Glutamatergic neuron (in vitro differentiated cells): ENCODE measurements at regions not wholly inside any gene's neighbourhood (a gene's known extent, or its start where the extent isn't known, plus 50 kb on each side); places are given as distances from the start of the nearest gene placed in this dataset.

ENCODE experiments used
- DNase-seq: peaks from one replicate; pipeline ENCODE4 v3.0.0; 2022
- H3K27ac Mint-ChIP-seq: one replicate; pipeline ENCODE4 v1.8.0; 2020; ENCODE audit warnings: mild to moderate bottlenecking, mixed read lengths, inconsistent platforms; ENCODE audit not compliant: unreplicated experiment
- H3K27me3 Mint-ChIP-seq: one replicate; pipeline ENCODE4 v1.8.0; 2020; ENCODE audit warnings: mild to moderate bottlenecking, moderate library complexity, mixed read lengths, inconsistent platforms; ENCODE audit not compliant: unreplicated experiment
- H3K36me3 Mint-ChIP-seq: one replicate; pipeline ENCODE4 v1.8.0; 2020; ENCODE audit warnings: mild to moderate bottlenecking, mixed read lengths, inconsistent platforms; ENCODE audit not compliant: unreplicated experiment
- H3K4me1 Mint-ChIP-seq: one replicate; pipeline ENCODE4 v1.8.0; 2020; ENCODE audit warnings: mild to moderate bottlenecking, low read depth, mixed read lengths, inconsistent platforms; ENCODE audit not compliant: unreplicated experiment
- H3K4me3 Mint-ChIP-seq: one replicate; pipeline ENCODE4 v1.8.0; 2020; ENCODE audit warnings: mild to moderate bottlenecking, mixed read lengths, inconsistent platforms; ENCODE audit not compliant: unreplicated experiment
- H3K9me3 Mint-ChIP-seq: one replicate; pipeline ENCODE4 v1.8.0; 2020; ENCODE audit warnings: mild to moderate bottlenecking, moderate library complexity, mixed read lengths, inconsistent platforms; ENCODE audit not compliant: unreplicated experiment
- CTCF ChIP-seq: fragments of 200-600 bp; sonication (generic); IDR thresholded peaks from one replicate; pipeline ENCODE4 v1.5.0; 2021; ENCODE audit not compliant: partially characterized antibody, unreplicated experiment

- Mint-ChIP-seq H3K36me3 (no peaks in the 10 kb centered on the region), H3K27ac (no peak overlapping the region), H3K4me1 (no peaks in the 10 kb centered on the region), H3K9me3 (no peaks in the 10 kb centered on the region), H3K27me3 (no peaks in the 10 kb centered on the region), H3K4me3 (no peak overlapping the region)
- no peak for TF ChIP-seq CTCF
- DNase-seq: no peak
Measured at GRCh38 chr6:113489952-113490746, 367.0 kb upstream of the MARCKS start.

DNA sequence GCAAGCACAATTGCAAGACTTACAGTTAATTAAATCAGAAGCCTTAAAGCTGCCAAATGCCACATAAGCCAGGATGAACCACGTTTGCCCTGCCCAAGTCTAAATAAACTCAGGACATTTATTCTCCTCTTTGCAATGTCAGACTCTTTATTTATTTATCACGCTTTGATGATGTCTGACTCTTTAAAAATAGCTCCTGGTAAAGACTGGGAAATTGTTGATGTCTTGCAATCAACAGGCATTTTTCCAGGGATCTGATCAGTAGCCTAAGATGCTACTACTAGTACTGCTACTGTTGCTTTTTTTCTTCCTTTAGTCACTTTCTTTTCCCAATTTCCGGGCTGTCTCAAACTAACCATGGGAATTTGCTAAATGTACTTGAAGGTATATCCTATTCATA, 365.8 kb upstream of the MARCKS start:
- Mint-ChIP-seq H3K9me3 (no peaks in the 10 kb centered on the region), H3K27ac (no peak overlapping the region), H3K4me3 (no peak overlapping the region), H3K36me3 (no peaks in the 10 kb centered on the region), H3K4me1 (no peaks in the 10 kb centered on the region), H3K27me3 (no peaks in the 10 kb centered on the region)
- no peak for DNase-seq
- TF ChIP-seq CTCF: no peak

GRCh38 chr6:113493991-113494390, 363.2 kb upstream of the MARCKS start:
- no peak overlapping the region for H3K4me3 Mint-ChIP-seq
- H3K9me3 Mint-ChIP-seq: no peaks in the 10 kb centered on the region
- TF ChIP-seq CTCF: no peak
- no peak for DNase-seq
- no peaks in the 10 kb centered on the region for H3K27me3 Mint-ChIP-seq
- H3K4me1 Mint-ChIP-seq: no peaks in the 10 kb centered on the region
- H3K36me3 Mint-ChIP-seq: no peaks in the 10 kb centered on the region
- H3K27ac Mint-ChIP-seq: no peak overlapping the region

DNA sequence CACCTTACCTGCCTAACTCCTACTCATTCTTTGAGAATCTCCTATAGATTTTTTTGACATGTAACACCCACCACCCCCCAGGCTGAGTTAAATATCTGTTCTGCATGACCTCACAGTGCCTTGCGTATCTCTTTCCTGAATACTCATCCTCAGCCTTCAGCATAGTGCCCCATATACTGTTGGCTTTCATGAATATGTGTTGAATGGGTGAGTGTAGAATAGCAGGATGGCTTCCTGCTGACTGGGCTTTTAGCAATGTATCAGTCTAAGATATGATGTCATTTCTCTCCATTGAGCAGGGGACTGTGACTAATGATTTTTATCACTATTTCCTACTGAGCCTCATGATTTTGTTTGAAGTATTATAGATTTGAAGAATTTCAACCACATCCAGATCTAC, 361.6 kb upstream of the MARCKS start:
- H3K4me3 Mint-ChIP-seq: no peak overlapping the region
- no peak for DNase-seq
- H3K36me3 Mint-ChIP-seq: no peaks in the 10 kb centered on the region
- no peaks in the 10 kb centered on the region for H3K9me3 Mint-ChIP-seq
- H3K4me1 Mint-ChIP-seq: no peaks in the 10 kb centered on the region
- no peak for TF ChIP-seq CTCF
- no peak overlapping the region for H3K27ac Mint-ChIP-seq
- H3K27me3 Mint-ChIP-seq: no peaks in the 10 kb centered on the region

DNA sequence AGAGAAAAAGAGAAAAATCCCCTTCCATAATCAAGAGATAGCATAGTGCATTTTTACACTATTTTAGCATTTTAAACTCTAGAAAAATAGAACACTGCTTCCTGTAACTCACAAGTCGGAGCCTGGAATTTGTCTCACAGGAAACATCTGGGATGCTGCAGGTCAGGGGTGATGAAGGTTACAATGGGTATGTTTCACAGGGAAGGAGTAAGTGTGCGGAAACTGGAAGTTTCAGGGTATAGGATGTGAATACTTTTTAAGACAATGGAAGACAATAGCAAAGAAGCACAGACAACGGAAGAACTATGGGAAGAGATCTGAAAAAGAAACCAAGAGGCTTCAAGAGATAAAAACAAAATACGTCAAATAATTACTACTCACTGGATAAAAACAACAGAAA, 361.0 kb upstream of the MARCKS start:
- DNase-seq: no peak
- no peaks in the 10 kb centered on the region for H3K36me3 Mint-ChIP-seq
- H3K4me1 Mint-ChIP-seq: no peaks in the 10 kb centered on the region
- H3K27me3 Mint-ChIP-seq: no peaks in the 10 kb centered on the region
- no peak overlapping the region for H3K4me3 Mint-ChIP-seq
- no peak for TF ChIP-seq CTCF
- H3K27ac Mint-ChIP-seq: no peak overlapping the region
- no peaks in the 10 kb centered on the region for H3K9me3 Mint-ChIP-seq
